SKM-1 (cell line): ENCODE measurements at regions not wholly inside any gene's neighbourhood (a gene's known extent, or its start where the extent isn't known, plus 50 kb on each side); places are given as distances from the start of the nearest gene placed in this dataset.
"Not testable (repeated sequence)": the region's sequence is repeated elsewhere in the genome, so short reads cannot be mapped to it uniquely, and the experiment has no call there.

Experiments
- DNase-seq: peaks from one replicate; lab custom pipeline; 2025; ENCODE audit not compliant: unreplicated experiment; lab: John Stamatoyannopoulos, UW

GRCh38 chr3:70658513-70659310 lies 346.3 kb upstream of the MDFIC2 start:
- no peak for DNase-seq

GRCh38 chr3:70657454-70657853 lies 345.0 kb upstream of the MDFIC2 start:
- DNase-seq = no peak

GRCh38 chr3:70647823-70648222 lies 335.4 kb upstream of the MDFIC2 start:
- DNase-seq = no peak

GRCh38 chr3:70647094-70647493 lies 334.7 kb upstream of the MDFIC2 start:
- no peak for DNase-seq

- no peak for DNase-seq
Measured at GRCh38 chr3:70646635-70647034, 334.2 kb upstream of the MDFIC2 start.

GRCh38 chr3:70640481-70640880 lies 328.0 kb upstream of the MDFIC2 start:
- no peak for DNase-seq

GRCh38 chr3:70635301-70635700 lies 322.9 kb upstream of the MDFIC2 start:
- DNase-seq = no peak

GRCh38 chr3:70631716-70632307 lies 319.4 kb upstream of the MDFIC2 start:
- no peak for DNase-seq

- no peak for DNase-seq
Measured at GRCh38 chr3:70621451-70621850, 309.0 kb upstream of the MDFIC2 start.

- no peak for DNase-seq
Measured at GRCh38 chr3:70620956-70621355, 308.5 kb upstream of the MDFIC2 start.

GRCh38 chr3:70620367-70620766 lies 307.9 kb upstream of the MDFIC2 start:
- DNase-seq = no peak

- DNase-seq = no peak
Measured at GRCh38 chr3:70618151-70618550, 305.7 kb upstream of the MDFIC2 start.

- DNase-seq = not testable (repeated sequence)
Measured at GRCh38 chr3:70617349-70617748, 304.9 kb upstream of the MDFIC2 start.

GRCh38 chr3:70615286-70615685 lies 302.8 kb upstream of the MDFIC2 start:
- DNase-seq = no peak

GRCh38 chr3:70614111-70614510 lies 301.7 kb upstream of the MDFIC2 start:
- no peak for DNase-seq

GRCh38 chr3:70612920-70613319 lies 300.5 kb upstream of the MDFIC2 start:
- DNase-seq = no peak

- DNase-seq = not testable (repeated sequence)
Measured at GRCh38 chr3:70611667-70612277, 299.3 kb upstream of the MDFIC2 start.

- DNase-seq = no peak
Measured at GRCh38 chr3:70608434-70608833, 296.0 kb upstream of the MDFIC2 start.

- DNase-seq = no peak
Measured at GRCh38 chr3:70607469-70607868, 295.0 kb upstream of the MDFIC2 start.

GRCh38 chr3:70606018-70606417 lies 293.6 kb upstream of the MDFIC2 start:
- no peak for DNase-seq

GRCh38 chr3:70603103-70603502 lies 290.7 kb upstream of the MDFIC2 start:
- DNase-seq = no peak

- no peak for DNase-seq
Measured at GRCh38 chr3:70597312-70597711, 284.9 kb upstream of the MDFIC2 start.
